SK-N-SH (cell line): ENCODE measurements at regions not wholly inside any gene's neighbourhood (a gene's known extent, or its start where the extent isn't known, plus 50 kb on each side); places are given as distances from the start of the nearest gene placed in this dataset.

ENCODE experiments used
- CTCF ChIA-PET: fragments of 300-600, 350-600 bp; formaldehyde crosslinking; extraction: SDS; loops from one replicate; lab custom pipeline; 2021; lab: Yijun Ruan, JAX
- POLR2A ChIA-PET: fragments of 350-600 bp; sonication (Branson Sonifier 250); formaldehyde crosslinking; extraction: SDS; loops from one replicate; lab custom pipeline; 2020; ENCODE audit warnings: antibody characterized with exemption, inconsistent platforms; lab: Yijun Ruan, JAX
- DNase-seq: peaks from one replicate; pipeline ENCODE4 v3.0.0; 2012
- H2AFZ ChIP-seq: fragments of 200-600 bp; sonication (generic); 2 replicates; pipeline ENCODE4 v1.8.1; 2016; ENCODE audit warnings: antibody characterized with exemption, mild to moderate bottlenecking, low read depth
- H3F3A ChIP-seq: fragments of 200-600 bp; sonication (generic); replicated peaks from 2 replicates; pipeline ENCODE3; 2016; ENCODE audit warnings: antibody characterized with exemption, mild to moderate bottlenecking; ENCODE audit not compliant: insufficient read depth
- H3K27ac ChIP-seq, 2 experiments: fragments of 200-500 bp in 1 of 2; fragments of 200-600 bp in 1 of 2; sonication (Bioruptor generic) in 1 of 2; sonication (generic), shearing (Covaris generic) in 1 of 2; 2 replicates each; pipeline versions ENCODE4 v1.5.1 to v1.6.1; 2014 to 2016; ENCODE audit warnings: low read depth in 2 of 2, inconsistent platforms in 1 of 2, low read length in 1 of 2, mild to moderate bottlenecking in 1 of 2, mixed read lengths in 1 of 2
- H3K27me3 ChIP-seq: fragments of 200-600 bp; sonication (generic), shearing (Covaris generic); 2 replicates; pipeline ENCODE4 v1.6.1; 2016; ENCODE audit warnings: mixed run types; ENCODE audit not compliant: insufficient read depth
- H3K36me3 ChIP-seq, 2 experiments: fragments of 200-500 bp in 1 of 2; fragments of 200-600 bp in 1 of 2; sonication (Bioruptor generic) in 1 of 2; sonication (generic) in 1 of 2; replicated peaks in 1 of 2; 2 replicates each; pipeline versions ENCODE3 to v1.5.1; 2014 to 2016; ENCODE audit warnings: low read length in 1 of 2, mild to moderate bottlenecking in 1 of 2; ENCODE audit not compliant: insufficient read depth in 2 of 2, control insufficient read depth in 1 of 2
- H3K4me1 ChIP-seq, 2 experiments: fragments of 200-500 bp in 1 of 2; fragments of 200-600 bp in 1 of 2; sonication (Bioruptor generic) in 1 of 2; sonication (generic), shearing (Covaris generic) in 1 of 2; 2 replicates each; pipeline versions ENCODE4 v1.5.1 to v1.6.1; 2014 to 2016; ENCODE audit warnings: low read depth in 1 of 2, low read length in 1 of 2, mixed run types in 1 of 2; ENCODE audit not compliant: insufficient read depth in 2 of 2, control insufficient read depth in 1 of 2
- H3K4me2 ChIP-seq: fragments of 200-600 bp; sonication (generic), shearing (Covaris generic); 2 replicates; pipeline ENCODE4 v1.6.1; 2017; ENCODE audit warnings: mixed run types
- H3K4me3 ChIP-seq, 2 experiments: fragments of 200-500 bp in 1 of 2; fragments of 200-600 bp in 1 of 2; sonication (Bioruptor generic) in 1 of 2; sonication (generic), shearing (Covaris generic) in 1 of 2; 2 replicates each; pipeline versions ENCODE4 v1.5.1 to v1.8.1; 2014 to 2016; ENCODE audit warnings: low read depth in 2 of 2, inconsistent platforms in 1 of 2, low read length in 1 of 2, mild to moderate bottlenecking in 1 of 2, mixed read lengths in 1 of 2, moderate library complexity in 1 of 2
- H3K79me2 ChIP-seq: fragments of 200-600 bp; sonication (generic); 2 replicates; pipeline ENCODE4 v1.8.1; 2017; ENCODE audit warnings: mild to moderate bottlenecking; ENCODE audit not compliant: insufficient read depth
- H3K9ac ChIP-seq: fragments of 200-600 bp; sonication (generic); 2 replicates; pipeline ENCODE4 v1.6.1; 2017; ENCODE audit warnings: mixed run types
- H3K9me2 ChIP-seq: fragments of 200-600 bp; sonication (generic); 2 replicates; pipeline ENCODE4 v1.6.1; 2017; ENCODE audit warnings: mixed run types
- H3K9me3 ChIP-seq: fragments of 200-600 bp; sonication (generic); 2 replicates; pipeline ENCODE4 v1.6.1; 2017; ENCODE audit warnings: mixed run types, mild to moderate bottlenecking, moderate library complexity
- H4K20me1 ChIP-seq: fragments of 200-600 bp; sonication (generic); 2 replicates; pipeline ENCODE4 v1.6.1; 2017; ENCODE audit warnings: mild to moderate bottlenecking, mixed run types; ENCODE audit not compliant: insufficient read depth
- EP300 ChIP-seq, 2 experiments: IDR thresholded peaks; 2 replicates each; pipeline versions ENCODE4 v1.4.0 to v1.6.1; 2012; ENCODE audit warnings: borderline replicate concordance in 1 of 2, low read depth in 1 of 2, low read length in 1 of 2
- EZH2phosphoT487 ChIP-seq: fragments of 200-600 bp; sonication (generic); IDR thresholded peaks from 2 replicates; pipeline ENCODE4 v1.6.1; 2017; ENCODE audit warnings: low read depth, mixed run types, mild to moderate bottlenecking, antibody characterized with exemption, moderate library complexity, borderline replicate concordance
- FOXJ3 ChIP-seq: sonication (generic); formaldehyde crosslinking; IDR thresholded peaks from 2 replicates; pipeline ENCODE4 v1.5.1; 2020; ENCODE audit warnings: mild to moderate bottlenecking, missing genetic modification reagents
- FOXM1 ChIP-seq: IDR thresholded peaks from 2 replicates; pipeline ENCODE4 v1.4.0; 2012; ENCODE audit warnings: low read depth, mild to moderate bottlenecking
- GATA2 ChIP-seq: sonication (generic); formaldehyde crosslinking; IDR thresholded peaks from 2 replicates; pipeline ENCODE4 v1.5.0; 2020; ENCODE audit warnings: mild to moderate bottlenecking, missing genetic modification reagents
- JUND ChIP-seq: IDR thresholded peaks from 2 replicates; pipeline ENCODE4 v1.4.0; 2012
- MXI1 ChIP-seq: IDR thresholded peaks from 2 replicates; pipeline ENCODE4 v1.6.1; 2012; ENCODE audit warnings: mild to moderate bottlenecking, low read depth, low read length, improper control_type of control experiment
- NFIC ChIP-seq: IDR thresholded peaks from 2 replicates; pipeline ENCODE4 v1.4.0; 2012; ENCODE audit warnings: borderline replicate concordance
- POLR2AphosphoS5 ChIP-seq: IDR thresholded peaks from 2 replicates; pipeline ENCODE4 v1.6.1; 2012; ENCODE audit warnings: low read depth, low read length
- RAD21 ChIP-seq: IDR thresholded peaks from 2 replicates; pipeline ENCODE4 v1.6.1; 2012; ENCODE audit warnings: mild to moderate bottlenecking, low read length
- SMC3 ChIP-seq: IDR thresholded peaks from 2 replicates; pipeline ENCODE4 v1.6.1; 2012; ENCODE audit warnings: low read depth, low read length, improper control_type of control experiment
- TAF1 ChIP-seq: IDR thresholded peaks from 2 replicates; pipeline ENCODE4 v1.6.1; 2012; ENCODE audit warnings: low read depth, mild to moderate bottlenecking, low read length, moderate library complexity, borderline replicate concordance
- TEAD4 ChIP-seq: IDR thresholded peaks from 2 replicates; pipeline ENCODE4 v1.4.0; 2012; ENCODE audit warnings: mild to moderate bottlenecking, borderline replicate concordance; ENCODE audit not compliant: insufficient read depth
- YY1 ChIP-seq: IDR thresholded peaks from 2 replicates; pipeline ENCODE4 v1.4.0; 2012; ENCODE audit warnings: low read depth, mild to moderate bottlenecking
- whole genome bisulfite sequencing: methylation state at CpG from one replicate; pipeline ENCODE4 v1.1.6; 2017; ENCODE audit warnings: low lambda C conversion rate; 5-methylcytosine and 5-hydroxymethylcytosine counted together
- TF ChIP-seq, protein P1 (sequence below): fragments of 150-350 bp; IDR thresholded peaks from 2 replicates; pipeline ENCODE4 v1.6.1; 2016; ENCODE audit warnings: mild to moderate bottlenecking, low read depth, low read length
- TF ChIP-seq, protein P2 (sequence below): IDR thresholded peaks from 2 replicates; pipeline ENCODE4; 2012
- TF ChIP-seq, protein P3 (sequence below): fragments of 150-350 bp; IDR thresholded peaks from 2 replicates; pipeline ENCODE4 v1.6.1; 2017; ENCODE audit warnings: antibody characterized with exemption, low read length, low read depth, borderline replicate concordance

DNA sequence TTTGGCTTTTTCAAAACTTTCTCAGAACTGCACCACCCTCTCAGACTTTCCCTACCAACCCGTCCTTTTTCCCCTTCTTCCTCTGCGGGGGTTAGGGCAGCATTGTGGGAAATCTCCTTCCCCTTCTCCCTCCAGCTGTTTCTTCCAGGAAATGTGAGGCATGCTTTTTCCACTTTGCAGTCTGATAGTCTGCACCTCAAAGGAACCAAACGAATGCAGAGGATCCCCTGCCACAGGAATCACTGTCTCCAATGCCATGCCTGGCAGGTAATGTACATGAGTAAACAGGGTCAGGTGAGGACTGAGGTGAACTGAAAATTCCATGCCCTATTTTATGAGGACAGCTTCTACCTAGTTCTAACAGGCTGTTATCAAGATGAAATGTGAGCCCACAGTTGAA lies 218.4 kb downstream of the BCAS1 start (continued):
- TF ChIP-seq TEAD4: no peak
- no peak for TF ChIP-seq YY1
- no peak for TF ChIP-seq NFIC
- no peak for TF ChIP-seq GATA2
- TF ChIP-seq EZH2phosphoT487: no peak
- TF ChIP-seq FOXJ3: no peak

DNA sequence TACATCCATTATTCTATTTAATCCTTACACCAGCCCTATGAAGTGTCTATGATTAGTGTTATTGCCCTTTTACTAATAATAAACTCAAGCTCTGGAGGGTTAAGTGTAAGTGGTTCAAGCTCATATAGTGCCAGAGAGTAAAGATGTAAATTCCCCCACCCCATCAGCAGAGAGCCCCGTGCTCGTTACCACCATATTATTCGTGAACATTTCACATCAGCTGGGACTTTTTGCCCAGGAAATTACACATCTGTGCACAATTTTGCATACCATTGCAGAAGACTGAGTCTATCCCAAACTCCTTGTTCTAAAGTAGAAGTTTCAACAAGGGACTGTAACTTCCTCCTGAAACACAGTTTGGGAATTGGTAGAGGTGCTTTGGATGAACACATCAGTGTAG lies 220.1 kb downstream of the BCAS1 start:
- no peak for DNase-seq
- 92% methylated on average over 3 of the region's 3 CpGs for WGBS
- no peaks in the 10 kb centered on the region for H3K9me3 ChIP-seq

More for the DNA sequence above, 220.1 kb downstream of the BCAS1 start:
- Histone ChIP-seq H3K9me2 (no peaks in the 10 kb centered on the region), H3F3A (peaks cover 2% of the 10 kb centered on the region), H2AFZ (no peak overlapping the region), H3K4me3 (no peak overlapping the region), H3K9ac (no peak overlapping the region), H3K36me3 (no peaks in the 10 kb centered on the region), H3K27me3 (no peaks in the 10 kb centered on the region), H3K4me2 (no peak overlapping the region), H3K27ac (no peak overlapping the region), H4K20me1 (no peaks in the 10 kb centered on the region), H3K4me1 (no peaks in the 10 kb centered on the region; a peak in 1 of 4 replicates), H3K79me2 (no peaks in the 10 kb centered on the region)
- TF ChIP-seq FOXM1 (no peak), MXI1 (no peak), YY1 (no peak), JUND (no peak), POLR2AphosphoS5 (no peak), NFIC (no peak), SMC3 (no peak), TAF1 (no peak), RAD21 (no peak), EP300 (IDR thresholded peaks at IDR 0.05; ENCODE audit: borderline replicate concordance in 1 of 2, low read depth in 1 of 2, low read length in 1 of 2) (no peak), TEAD4 (no peak)
- TF ChIP-seq, protein P1, sequence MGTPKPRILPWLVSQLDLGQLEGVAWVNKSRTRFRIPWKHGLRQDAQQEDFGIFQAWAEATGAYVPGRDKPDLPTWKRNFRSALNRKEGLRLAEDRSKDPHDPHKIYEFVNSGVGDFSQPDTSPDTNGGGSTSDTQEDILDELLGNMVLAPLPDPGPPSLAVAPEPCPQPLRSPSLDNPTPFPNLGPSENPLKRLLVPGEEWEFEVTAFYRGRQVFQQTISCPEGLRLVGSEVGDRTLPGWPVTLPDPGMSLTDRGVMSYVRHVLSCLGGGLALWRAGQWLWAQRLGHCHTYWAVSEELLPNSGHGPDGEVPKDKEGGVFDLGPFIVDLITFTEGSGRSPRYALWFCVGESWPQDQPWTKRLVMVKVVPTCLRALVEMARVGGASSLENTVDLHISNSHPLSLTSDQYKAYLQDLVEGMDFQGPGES: no peak
- TF ChIP-seq, protein P2, sequence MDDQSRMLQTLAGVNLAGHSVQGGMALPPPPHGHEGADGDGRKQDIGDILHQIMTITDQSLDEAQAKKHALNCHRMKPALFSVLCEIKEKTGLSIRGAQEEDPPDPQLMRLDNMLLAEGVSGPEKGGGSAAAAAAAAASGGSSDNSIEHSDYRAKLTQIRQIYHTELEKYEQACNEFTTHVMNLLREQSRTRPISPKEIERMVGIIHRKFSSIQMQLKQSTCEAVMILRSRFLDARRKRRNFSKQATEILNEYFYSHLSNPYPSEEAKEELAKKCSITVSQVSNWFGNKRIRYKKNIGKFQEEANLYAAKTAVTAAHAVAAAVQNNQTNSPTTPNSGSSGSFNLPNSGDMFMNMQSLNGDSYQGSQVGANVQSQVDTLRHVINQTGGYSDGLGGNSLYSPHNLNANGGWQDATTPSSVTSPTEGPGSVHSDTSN: no peak
- TF ChIP-seq, protein P3, sequence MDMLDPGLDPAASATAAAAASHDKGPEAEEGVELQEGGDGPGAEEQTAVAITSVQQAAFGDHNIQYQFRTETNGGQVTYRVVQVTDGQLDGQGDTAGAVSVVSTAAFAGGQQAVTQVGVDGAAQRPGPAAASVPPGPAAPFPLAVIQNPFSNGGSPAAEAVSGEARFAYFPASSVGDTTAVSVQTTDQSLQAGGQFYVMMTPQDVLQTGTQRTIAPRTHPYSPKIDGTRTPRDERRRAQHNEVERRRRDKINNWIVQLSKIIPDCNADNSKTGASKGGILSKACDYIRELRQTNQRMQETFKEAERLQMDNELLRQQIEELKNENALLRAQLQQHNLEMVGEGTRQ: no peak
- ChIA-PET CTCF (no interaction called here), POLR2A (no interaction called here)
